ENCODE measurements at regions not wholly inside any gene's neighbourhood (a gene's known extent, or its start where the extent isn't known, plus 50 kb on each side); places are given as distances from the start of the nearest gene placed in this dataset.

GRCh38 chr13:24615911-24616472 lies 64.2 kb upstream of the ATP12A start:
- no peak for TF ChIP-seq CTCF (IDR thresholded peaks at IDR 0.05; ENCODE audit: poor library complexity, severe bottlenecking)
- no peak for TF ChIP-seq EP300 (conservative IDR thresholded peaks at IDR 0.05; ENCODE audit: poor library complexity, severe bottlenecking)
- no peak for TF ChIP-seq EZH2 (IDR thresholded peaks at IDR 0.05; ENCODE audit: borderline replicate concordance, insufficient read depth, low read length, poor library complexity, severe bottlenecking)
